HG02970 (cell line): ENCODE measurements at regions not wholly inside any gene's neighbourhood (a gene's known extent, or its start where the extent isn't known, plus 50 kb on each side); places are given as distances from the start of the nearest gene placed in this dataset.

Experiments
- ATAC-seq: cut with Tn5 transposase; IDR thresholded peaks from one replicate; pipeline ENCODE4 v1.9.1; 2021; ENCODE audit warnings: mild to moderate bottlenecking, moderate library complexity, moderate number of reproducible peaks; ENCODE audit not compliant: unreplicated experiment, low FRiP score

GRCh38 chr9:28155671-28156070 is 582.4 kb upstream of the C9orf72 start:
- no peak for ATAC-seq

- ATAC-seq: no peak
Measured at GRCh38 chr9:28158451-28158850, 585.2 kb upstream of the C9orf72 start.

- ATAC-seq: no peak
Measured at GRCh38 chr9:28163619-28164018, 590.3 kb upstream of the C9orf72 start.

DNA sequence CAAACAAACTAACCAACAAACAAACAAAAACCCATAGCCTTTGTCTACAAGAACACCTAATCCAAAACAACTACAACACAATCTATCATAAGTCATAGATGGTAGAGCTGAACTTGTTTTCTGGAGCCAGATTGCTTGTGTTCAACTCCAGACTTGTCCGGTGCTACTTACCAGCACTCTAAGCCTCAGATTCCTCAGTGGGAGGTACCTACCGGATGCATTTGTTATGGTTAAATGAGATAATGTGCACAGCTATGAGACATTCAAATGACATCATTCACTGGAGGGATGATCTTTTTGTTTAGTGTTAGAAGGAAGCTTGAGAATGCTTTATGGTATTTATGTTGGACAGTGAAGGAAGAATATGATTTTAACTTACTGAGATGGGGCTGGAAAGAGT is 592.9 kb upstream of the C9orf72 start:
- no peak for ATAC-seq

- ATAC-seq: no peak
Measured at GRCh38 chr9:28177142-28177541, 603.9 kb upstream of the C9orf72 start.

- ATAC-seq: no peak
Measured at GRCh38 chr9:28177925-28178324, 604.6 kb upstream of the C9orf72 start.

DNA sequence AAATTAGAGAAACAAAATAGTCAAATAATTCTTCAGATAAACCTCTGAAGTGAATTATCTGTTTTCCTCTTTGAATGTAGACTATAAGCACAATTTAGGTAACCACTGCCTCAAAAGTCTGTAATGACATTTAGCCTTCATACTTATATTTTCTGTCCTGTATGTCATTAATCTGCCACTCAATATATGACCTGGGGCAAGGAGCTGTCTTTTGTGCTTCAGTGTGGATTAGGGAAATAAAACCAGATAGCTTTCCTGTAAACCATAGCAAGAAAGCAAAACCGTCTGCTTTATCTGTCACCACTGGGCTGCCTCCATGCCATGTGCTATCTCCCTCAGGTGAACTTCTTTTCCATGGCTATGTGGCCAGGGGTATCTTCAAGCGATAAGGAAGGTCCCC is 606.6 kb upstream of the C9orf72 start:
- no peak for ATAC-seq

DNA sequence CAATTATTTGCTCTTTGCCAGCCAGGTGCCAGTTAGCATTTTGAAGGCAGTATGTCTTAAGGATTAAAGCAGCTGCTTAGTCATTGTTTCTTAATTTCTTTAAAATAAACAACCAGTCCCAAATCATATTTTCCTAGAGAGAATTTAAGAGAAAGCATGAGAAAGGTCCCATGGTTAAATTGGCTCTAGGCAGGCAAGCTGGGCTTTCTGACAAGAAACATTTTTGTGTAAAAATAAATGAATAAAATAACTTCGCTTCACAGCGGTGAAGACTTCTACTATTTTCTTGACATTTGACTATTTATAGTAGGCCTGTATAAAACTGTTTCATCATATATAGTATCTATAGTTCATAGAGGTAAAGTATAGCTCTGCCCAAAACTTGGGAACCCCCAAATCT is 617.7 kb upstream of the C9orf72 start:
- ATAC-seq: no peak

DNA sequence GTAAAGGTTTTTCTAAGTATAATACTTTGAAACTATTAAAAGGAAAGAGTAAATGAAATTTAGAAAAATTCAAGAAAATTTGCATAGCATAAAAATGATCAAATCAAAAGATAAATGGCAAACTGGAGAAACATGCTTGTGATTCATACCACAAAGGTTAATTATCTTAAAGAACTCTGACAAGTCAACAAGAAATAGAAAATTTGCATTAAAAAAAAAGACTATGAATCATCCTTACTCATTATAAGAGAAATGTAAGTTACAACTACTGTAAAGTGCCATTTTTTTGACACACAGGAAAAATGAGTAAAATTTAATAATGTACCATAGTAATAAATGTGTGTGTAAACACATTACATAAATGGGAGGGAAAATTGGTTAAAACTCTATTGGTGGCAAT is 624.4 kb upstream of the C9orf72 start:
- ATAC-seq: no peak

DNA sequence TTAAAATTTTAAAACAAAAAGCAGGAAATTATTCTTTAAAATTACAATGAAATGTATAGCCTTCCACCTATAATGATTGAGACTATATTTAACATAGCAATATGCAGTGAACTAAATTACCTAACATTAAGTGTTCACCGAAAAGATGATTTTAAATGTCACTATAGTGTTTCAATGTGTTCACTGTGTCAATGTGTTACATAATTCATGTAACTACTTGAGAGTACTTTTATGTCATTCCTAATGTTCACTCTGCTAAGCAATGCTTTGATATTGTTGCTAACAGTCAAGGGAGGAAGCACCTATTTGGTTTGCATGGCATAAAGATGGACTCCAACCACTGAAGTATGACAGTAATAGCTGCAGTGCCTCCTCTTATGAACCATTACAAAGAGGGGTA is 629.8 kb upstream of the C9orf72 start:
- ATAC-seq: no peak

- no peak for ATAC-seq
Measured at GRCh38 chr9:28206280-28206679, 633.0 kb upstream of the C9orf72 start.

DNA sequence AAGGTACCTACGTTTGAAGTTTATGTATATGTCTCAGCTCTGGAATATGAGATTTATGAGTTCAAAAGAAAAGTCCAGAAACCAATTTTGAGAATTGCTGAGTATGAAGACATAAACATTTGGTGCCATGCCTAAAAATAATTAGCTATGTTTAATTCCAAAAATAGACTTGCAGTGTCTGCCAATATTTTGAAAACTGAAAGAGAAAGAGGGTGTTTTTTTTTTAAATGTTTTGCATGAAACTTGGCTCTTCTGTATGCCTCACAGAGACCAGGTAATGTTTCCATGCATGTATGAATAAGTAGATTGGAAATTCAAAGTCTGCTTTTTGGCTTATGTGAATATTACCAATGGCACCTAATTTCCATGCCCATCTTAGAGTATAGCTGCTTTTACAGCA is 634.4 kb upstream of the C9orf72 start:
- no peak for ATAC-seq

GRCh38 chr9:28209130-28209529 is 635.8 kb upstream of the C9orf72 start:
- no peak for ATAC-seq

- no peak for ATAC-seq
Measured at GRCh38 chr9:28212979-28213378, 639.7 kb upstream of the C9orf72 start.

DNA sequence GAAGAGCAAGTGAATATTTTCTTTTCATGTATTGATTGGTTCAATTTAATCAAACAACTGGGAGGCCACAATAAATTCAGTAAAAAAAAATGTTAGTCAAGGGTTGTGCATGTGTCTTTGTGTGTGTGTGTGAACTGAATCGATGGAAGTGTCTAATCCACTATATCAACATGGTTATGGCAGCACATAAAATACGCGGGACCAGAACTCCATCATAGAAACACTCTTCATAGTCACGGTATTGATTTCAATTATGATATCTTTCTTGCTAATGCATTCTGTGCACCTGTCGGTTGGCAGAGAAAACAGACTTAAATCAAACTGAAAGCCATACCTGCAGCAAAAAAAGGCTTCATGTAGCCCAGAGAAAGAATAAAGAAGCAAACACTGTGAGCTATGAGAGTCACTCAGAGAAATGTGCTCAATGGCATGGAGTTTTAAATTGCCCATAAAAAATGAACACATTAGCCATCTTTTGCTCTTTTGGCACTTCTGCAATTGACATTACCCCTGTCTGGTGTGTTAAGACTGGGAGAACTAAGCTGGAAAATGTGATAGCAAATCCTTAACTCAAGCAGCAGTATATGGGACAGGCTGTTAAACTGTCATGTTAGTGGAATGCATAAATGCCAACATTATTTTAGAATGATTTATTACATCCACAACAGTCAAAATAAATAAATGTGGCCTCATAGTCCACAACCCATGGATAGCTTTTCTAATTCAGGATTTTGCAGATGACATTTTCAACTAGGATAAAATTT is 642.4 kb upstream of the C9orf72 start:
- no peak for ATAC-seq

DNA sequence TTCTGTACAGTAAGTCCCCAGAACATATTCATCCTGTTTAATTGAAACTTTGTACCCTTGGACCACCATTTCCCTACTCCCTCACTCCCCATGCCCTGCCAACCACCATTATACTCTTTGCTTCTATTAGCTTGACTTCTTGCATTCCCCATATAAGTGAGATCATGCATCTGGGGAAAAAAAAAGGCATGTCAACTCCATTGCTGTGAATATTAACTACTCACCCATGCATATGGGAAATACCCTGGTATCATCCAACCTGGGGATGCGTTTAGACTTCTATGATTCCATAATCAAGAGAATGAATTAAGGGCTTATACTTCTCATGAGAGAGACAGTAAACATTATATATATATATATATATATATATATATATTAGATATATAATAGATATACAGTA is 659.4 kb upstream of the C9orf72 start:
- no peak for ATAC-seq

- no peak for ATAC-seq
Measured at GRCh38 chr9:28234133-28234893, 661.0 kb upstream of the C9orf72 start.

DNA sequence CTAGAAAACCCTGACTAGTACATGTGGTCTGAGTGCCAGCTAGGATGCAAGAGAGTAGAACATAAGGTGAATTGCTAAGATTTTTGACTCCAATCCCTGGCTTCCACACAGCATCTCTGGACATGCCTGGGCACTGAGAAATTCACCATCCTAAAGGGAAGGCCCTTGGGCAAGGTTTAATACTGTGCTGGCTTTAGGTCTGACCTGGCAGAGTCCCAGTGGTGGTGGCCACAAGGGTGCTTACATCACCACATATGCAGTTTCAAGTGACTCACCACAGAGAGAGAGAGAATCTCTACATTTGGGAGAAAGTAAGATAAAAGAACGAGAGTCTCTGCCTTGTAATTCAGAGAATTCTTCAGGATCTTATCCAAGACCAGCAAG is 661.6 kb upstream of the C9orf72 start:
- no peak for ATAC-seq

DNA sequence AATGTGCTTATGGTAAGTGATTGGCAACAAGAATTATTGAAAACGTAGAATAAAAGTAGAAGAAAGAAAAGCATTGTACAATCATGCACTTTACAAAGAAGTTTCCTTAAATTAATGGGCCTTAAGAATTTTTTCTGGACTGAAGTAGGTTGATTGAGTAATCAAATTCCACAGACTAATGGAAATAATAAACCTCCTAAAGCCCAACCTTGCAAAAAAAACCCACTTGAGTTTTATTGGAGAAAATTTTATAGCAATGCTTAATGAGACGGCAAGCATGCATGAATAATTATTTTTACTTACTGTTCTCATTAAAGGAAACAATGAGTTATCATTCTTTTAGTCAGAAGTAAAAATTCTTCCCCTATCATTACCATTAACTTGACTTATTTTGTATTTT is 676.1 kb upstream of the C9orf72 start:
- ATAC-seq: no peak

- no peak for ATAC-seq
Measured at GRCh38 chr9:28255174-28255573, 681.9 kb upstream of the C9orf72 start.

- ATAC-seq: no peak
Measured at GRCh38 chr9:28260330-28260729, 687.0 kb upstream of the C9orf72 start.

DNA sequence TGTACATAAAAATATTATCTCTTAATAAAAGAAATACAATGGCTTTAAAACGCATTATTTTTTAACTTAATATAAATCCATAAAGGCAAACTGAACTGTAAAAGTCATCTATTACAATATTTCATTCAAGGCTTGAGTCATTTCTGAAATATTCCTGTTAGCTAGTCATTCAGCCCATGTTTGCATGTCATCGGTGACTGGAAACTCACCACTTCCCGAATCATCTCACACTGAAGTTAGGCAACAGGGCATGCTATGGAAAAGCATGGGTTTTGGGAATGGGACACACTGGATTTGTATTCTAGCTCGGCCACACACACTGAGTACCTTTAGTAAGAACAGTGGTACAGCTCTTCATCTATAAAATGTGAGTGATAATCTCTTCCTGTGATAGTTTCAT is 691.1 kb upstream of the C9orf72 start:
- ATAC-seq: no peak
